Neural crest cell (in vitro differentiated cells): ENCODE measurements at regions not wholly inside any gene's neighbourhood (a gene's known extent, or its start where the extent isn't known, plus 50 kb on each side); places are given as distances from the start of the nearest gene placed in this dataset.

ENCODE experiments used
- DNase-seq: peaks from one replicate; pipeline ENCODE4 v3.0.0; 2021; ENCODE audit warnings: low read depth, mixed read lengths, low spot score
- H3K27ac Mint-ChIP-seq: one replicate; pipeline ENCODE4 v1.8.0; 2021; ENCODE audit warnings: mild to moderate bottlenecking, mixed read lengths; ENCODE audit not compliant: unreplicated experiment
- H3K27me3 Mint-ChIP-seq: 2 replicates; pipeline ENCODE4 v1.8.0; 2021; ENCODE audit warnings: low read depth, mild to moderate bottlenecking, mixed read lengths
- H3K36me3 Mint-ChIP-seq: 2 replicates; pipeline ENCODE4 v1.8.0; 2021; ENCODE audit warnings: low read depth, mild to moderate bottlenecking, mixed read lengths
- H3K4me1 Mint-ChIP-seq: 2 replicates; pipeline ENCODE4 v1.8.0; 2021; ENCODE audit warnings: mixed read lengths
- H3K4me3 Mint-ChIP-seq: one replicate; pipeline ENCODE4 v1.8.0; 2021; ENCODE audit warnings: mild to moderate bottlenecking, mixed read lengths
- H3K9me3 Mint-ChIP-seq: 2 replicates; pipeline ENCODE4 v1.8.0; 2021; ENCODE audit warnings: mixed read lengths
- CTCF ChIP-seq: fragments of 200-600 bp; sonication (generic); conservative IDR thresholded peaks from 2 replicates; pipeline ENCODE4 v1.5.0; 2021; ENCODE audit warnings: antibody characterized with exemption, mild to moderate bottlenecking

GRCh38 chr9:89774858-89775370 lies 170.1 kb downstream of the GADD45G start:
- no peaks in the 10 kb centered on the region for H3K36me3 Mint-ChIP-seq

DNA sequence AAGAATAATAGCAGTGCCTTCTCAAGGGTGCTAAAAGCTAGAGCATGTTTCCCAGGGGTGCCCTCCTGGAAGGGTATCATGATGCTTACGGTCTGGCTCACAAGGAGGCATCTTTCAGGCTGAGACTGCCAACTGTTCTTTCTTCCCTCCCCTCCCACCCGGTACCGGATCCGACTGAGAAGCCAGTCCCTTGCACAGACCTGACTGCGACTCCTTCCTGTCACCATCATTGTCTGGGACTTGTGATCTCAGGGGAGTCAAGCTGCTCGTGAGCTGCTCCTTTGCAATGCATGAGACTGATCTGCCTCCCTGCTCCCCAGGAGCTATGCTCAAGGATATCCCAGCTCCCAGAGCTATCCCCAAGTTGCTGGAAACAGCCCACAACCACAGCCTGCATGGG lies 170.8 kb downstream of the GADD45G start:
- Mint-ChIP-seq H3K9me3 (no peaks in the 10 kb centered on the region), H3K27ac (no peak overlapping the region), H3K27me3 (peaks cover 11% of the 10 kb centered on the region), H3K4me3 (no peak overlapping the region), H3K36me3 (no peaks in the 10 kb centered on the region), H3K4me1 (peaks cover 10% of the 10 kb centered on the region)
- TF ChIP-seq CTCF, result no peak
- no peak for DNase-seq

More at GRCh38 chr9:89774858-89775370, 170.1 kb downstream of the GADD45G start:
- Mint-ChIP-seq H3K4me3 (no peak overlapping the region), H3K27me3 (peaks cover 7% of the 10 kb centered on the region), H3K27ac (no peak overlapping the region), H3K9me3 (no peaks in the 10 kb centered on the region), H3K4me1 (peaks cover 10% of the 10 kb centered on the region)
- DNase-seq, result no peak
- no peak for TF ChIP-seq CTCF

DNA sequence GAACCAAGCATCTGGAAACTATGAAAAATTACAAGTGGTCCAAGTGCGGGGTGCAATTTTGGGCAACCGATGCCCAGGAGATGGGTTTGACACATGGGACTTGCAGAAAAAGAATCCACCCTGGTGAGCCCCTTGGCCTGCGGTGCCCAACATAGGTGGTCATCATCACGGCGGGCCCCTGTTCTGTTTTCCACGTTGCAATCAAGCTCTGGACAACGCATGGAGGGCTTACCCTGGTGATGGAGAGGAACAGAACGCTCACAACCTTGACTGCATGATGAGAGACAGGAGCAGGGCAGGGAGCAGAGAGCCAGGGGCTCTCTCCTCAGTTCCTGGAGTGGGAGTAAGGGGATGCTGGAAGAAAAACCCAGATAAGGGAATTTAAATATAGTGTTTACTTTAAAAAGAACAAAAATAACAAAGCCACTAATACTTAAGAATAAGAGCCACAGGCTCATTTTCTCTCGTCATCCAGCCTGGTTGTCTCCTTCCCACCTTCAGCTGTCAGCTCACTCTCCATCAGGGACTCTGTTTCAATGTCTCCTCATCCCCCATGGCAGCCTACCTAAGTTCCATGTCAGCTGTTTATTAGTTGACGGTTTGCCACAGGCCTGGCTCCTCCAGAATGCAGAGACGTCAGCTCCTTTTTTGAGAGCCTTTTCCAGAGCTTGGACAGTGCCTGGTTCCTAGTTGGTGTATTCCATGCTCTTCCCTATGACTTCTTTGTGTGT lies 172.1 kb downstream of the GADD45G start:
- no peaks in the 10 kb centered on the region for H3K36me3 Mint-ChIP-seq
- TF ChIP-seq CTCF, result no peak
- H3K27ac Mint-ChIP-seq, result no peak overlapping the region
- peaks cover 10% of the 10 kb centered on the region for H3K4me1 Mint-ChIP-seq
- no peak for DNase-seq
- H3K9me3 Mint-ChIP-seq, result no peaks in the 10 kb centered on the region
- peaks cover 16% of the 10 kb centered on the region for H3K27me3 Mint-ChIP-seq
- H3K4me3 Mint-ChIP-seq, result no peak overlapping the region

- no peak for TF ChIP-seq CTCF
- H3K27ac Mint-ChIP-seq, result no peak overlapping the region
- no peaks in the 10 kb centered on the region for H3K36me3 Mint-ChIP-seq
- peaks cover 10% of the 10 kb centered on the region for H3K4me1 Mint-ChIP-seq
- no peak for DNase-seq
- no peaks in the 10 kb centered on the region for H3K9me3 Mint-ChIP-seq
- H3K4me3 Mint-ChIP-seq, result no peak overlapping the region
- H3K27me3 Mint-ChIP-seq, result peaks cover 16% of the 10 kb centered on the region
These were observed 172.7 kb downstream of the GADD45G start for GRCh38 chr9:89777544-89777943.

GRCh38 chr9:89778100-89779090 lies 173.6 kb downstream of the GADD45G start:
- DNase-seq, result no peak
- H3K27me3 Mint-ChIP-seq, result peaks cover 16% of the 10 kb centered on the region
- H3K27ac Mint-ChIP-seq, result no peak overlapping the region
- peaks cover 10% of the 10 kb centered on the region for H3K4me1 Mint-ChIP-seq
- no peak overlapping the region for H3K4me3 Mint-ChIP-seq
- TF ChIP-seq CTCF, result no peak
- H3K9me3 Mint-ChIP-seq, result no peaks in the 10 kb centered on the region
- no peaks in the 10 kb centered on the region for H3K36me3 Mint-ChIP-seq
